Neuron (in vitro differentiated cells): ENCODE measurements at regions not wholly inside any gene's neighbourhood (a gene's known extent, or its start where the extent isn't known, plus 50 kb on each side); places are given as distances from the start of the nearest gene placed in this dataset.

Experiments used
- H2AFZ ChIP-seq: one replicate; pipeline ENCODE4 v1.6.1; 2013; ENCODE audit warnings: low read depth, mild to moderate bottlenecking, inconsistent platforms, low read length, moderate library complexity
- H3K27me3 ChIP-seq: one replicate; pipeline ENCODE4 v1.6.1; 2013; ENCODE audit warnings: low read length; ENCODE audit not compliant: insufficient read depth
- H3K36me3 ChIP-seq: one replicate; pipeline ENCODE4 v1.6.1; 2013; ENCODE audit warnings: low read length; ENCODE audit not compliant: insufficient read depth
- H3K4me1 ChIP-seq: one replicate; pipeline ENCODE4 v1.6.1; 2013; ENCODE audit warnings: low read length; ENCODE audit not compliant: insufficient read depth
- H3K4me3 ChIP-seq: 2 replicates; pipeline ENCODE4 v1.5.1; 2013; ENCODE audit warnings: mild to moderate bottlenecking, low read length, moderate library complexity
- H3K9me3 ChIP-seq: one replicate; pipeline ENCODE4 v1.6.1; 2013; ENCODE audit warnings: low read length

GRCh38 chr13:61192826-61193225, 222.8 kb downstream of the PCDH20 start:
- H3K4me1 ChIP-seq: no peaks in the 10 kb centered on the region
- no peak overlapping the region for H2AFZ ChIP-seq
- no peak overlapping the region for H3K4me3 ChIP-seq
- H3K36me3 ChIP-seq: no peaks in the 10 kb centered on the region
- no peaks in the 10 kb centered on the region for H3K9me3 ChIP-seq
- no peaks in the 10 kb centered on the region for H3K27me3 ChIP-seq

GRCh38 chr13:61188057-61188456, 227.6 kb downstream of the PCDH20 start:
- Histone ChIP-seq H3K27me3 (no peaks in the 10 kb centered on the region), H3K4me3 (no peak overlapping the region), H3K36me3 (no peaks in the 10 kb centered on the region), H3K9me3 (no peaks in the 10 kb centered on the region), H3K4me1 (no peaks in the 10 kb centered on the region), H2AFZ (no peak overlapping the region)

- H3K36me3 ChIP-seq: no peaks in the 10 kb centered on the region
- no peaks in the 10 kb centered on the region for H3K9me3 ChIP-seq
- H3K27me3 ChIP-seq: no peaks in the 10 kb centered on the region
- no peak overlapping the region for H3K4me3 ChIP-seq
- H2AFZ ChIP-seq: no peak overlapping the region
- H3K4me1 ChIP-seq: no peaks in the 10 kb centered on the region
These were observed 228.2 kb downstream of the PCDH20 start for GRCh38 chr13:61187471-61187870.

DNA sequence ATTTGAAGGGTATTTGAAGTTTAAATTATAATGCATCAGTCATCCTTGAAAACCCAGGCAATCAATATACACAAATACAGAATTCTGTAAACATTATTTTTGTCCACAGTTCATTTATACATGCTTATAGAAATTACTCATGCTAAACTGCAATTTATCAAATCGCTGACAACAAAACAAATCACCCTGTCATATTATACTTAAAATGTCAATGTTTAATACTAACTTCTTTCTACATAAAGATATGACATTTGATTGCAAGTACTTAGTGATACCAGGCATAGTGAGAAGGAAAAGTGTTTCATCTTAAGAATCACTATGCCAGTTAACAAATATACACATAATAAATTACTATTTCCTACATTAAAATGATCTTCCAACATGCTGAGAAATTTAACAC, 232.0 kb downstream of the PCDH20 start:
- Histone ChIP-seq H3K36me3 (no peaks in the 10 kb centered on the region), H3K4me1 (no peaks in the 10 kb centered on the region), H3K27me3 (no peaks in the 10 kb centered on the region), H3K4me3 (no peak overlapping the region), H2AFZ (no peak overlapping the region), H3K9me3 (no peaks in the 10 kb centered on the region)

- H2AFZ ChIP-seq: peak overlapping the region; percentile 36
- no peaks in the 10 kb centered on the region for H3K36me3 ChIP-seq
- H3K9me3 ChIP-seq: no peaks in the 10 kb centered on the region
- no peak overlapping the region for H3K4me3 ChIP-seq
- no peaks in the 10 kb centered on the region for H3K27me3 ChIP-seq
- H3K4me1 ChIP-seq: no peaks in the 10 kb centered on the region
These were observed 235.4 kb downstream of the PCDH20 start for GRCh38 chr13:61180234-61180633.

GRCh38 chr13:61179741-61180140, 235.9 kb downstream of the PCDH20 start:
- Histone ChIP-seq H3K4me1 (no peaks in the 10 kb centered on the region), H3K4me3 (no peak overlapping the region), H3K36me3 (no peaks in the 10 kb centered on the region), H2AFZ (no peak overlapping the region), H3K9me3 (no peaks in the 10 kb centered on the region), H3K27me3 (no peaks in the 10 kb centered on the region)

DNA sequence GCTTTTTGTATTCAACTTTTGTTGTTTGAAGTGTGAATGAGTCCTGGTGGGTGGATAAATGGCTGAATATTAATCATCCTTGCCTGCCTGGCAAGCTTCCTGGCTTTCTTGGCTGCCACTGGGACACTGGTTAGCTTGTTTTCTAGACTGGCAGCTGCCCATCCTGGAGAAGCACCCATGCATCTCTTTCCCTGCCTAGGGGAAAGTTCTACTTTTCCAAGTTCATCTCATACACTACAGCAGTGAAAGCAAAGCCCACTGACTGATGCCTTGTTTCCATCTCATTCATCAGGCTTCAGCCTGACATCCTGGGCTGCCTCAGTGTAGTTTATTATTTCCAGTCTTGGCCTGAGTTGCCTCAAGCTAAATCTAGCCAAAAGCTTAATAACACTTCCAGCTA, 244.8 kb downstream of the PCDH20 start:
- Histone ChIP-seq H3K27me3 (no peaks in the 10 kb centered on the region), H3K4me1 (no peaks in the 10 kb centered on the region), H3K4me3 (no peak overlapping the region), H3K36me3 (no peaks in the 10 kb centered on the region), H3K9me3 (no peaks in the 10 kb centered on the region), H2AFZ (no peak overlapping the region)

GRCh38 chr13:61162636-61163035, 253.0 kb downstream of the PCDH20 start:
- no peaks in the 10 kb centered on the region for H3K36me3 ChIP-seq
- H3K4me3 ChIP-seq: no peak overlapping the region
- no peaks in the 10 kb centered on the region for H3K9me3 ChIP-seq
- H2AFZ ChIP-seq: no peak overlapping the region
- H3K4me1 ChIP-seq: no peaks in the 10 kb centered on the region
- H3K27me3 ChIP-seq: no peaks in the 10 kb centered on the region

- Histone ChIP-seq H3K36me3 (no peaks in the 10 kb centered on the region), H3K27me3 (no peaks in the 10 kb centered on the region), H3K4me1 (no peaks in the 10 kb centered on the region), H2AFZ (no peak overlapping the region), H3K9me3 (no peaks in the 10 kb centered on the region), H3K4me3 (no peak overlapping the region)
These were observed 253.5 kb downstream of the PCDH20 start for GRCh38 chr13:61162106-61162505.

GRCh38 chr13:61156753-61157152, 258.9 kb downstream of the PCDH20 start:
- Histone ChIP-seq H3K36me3 (no peaks in the 10 kb centered on the region), H3K9me3 (no peaks in the 10 kb centered on the region), H3K27me3 (no peaks in the 10 kb centered on the region), H3K4me3 (no peak overlapping the region), H2AFZ (no peak overlapping the region), H3K4me1 (no peaks in the 10 kb centered on the region)

DNA sequence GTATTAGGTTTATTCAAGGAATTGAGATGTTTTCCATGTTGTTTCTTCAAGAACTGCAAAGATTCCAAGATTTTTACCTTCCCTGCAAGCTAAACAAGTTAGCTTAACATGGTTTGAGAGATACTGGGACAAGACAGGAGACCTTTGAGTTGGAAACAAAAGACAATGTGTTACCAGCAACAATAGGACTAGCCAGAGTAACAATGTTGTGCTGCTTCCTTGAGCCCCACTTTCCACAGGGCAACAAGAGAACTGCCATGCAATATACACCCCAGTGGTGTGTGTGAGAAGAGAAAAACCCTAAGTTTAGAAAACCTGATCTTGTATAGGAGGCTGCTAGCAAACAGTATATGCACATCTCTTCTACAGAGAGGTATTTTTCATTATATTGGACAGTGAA, 264.6 kb downstream of the PCDH20 start:
- H2AFZ ChIP-seq: no peak overlapping the region
- H3K36me3 ChIP-seq: no peaks in the 10 kb centered on the region
- H3K4me3 ChIP-seq: no peak overlapping the region
- no peaks in the 10 kb centered on the region for H3K27me3 ChIP-seq
- peaks cover 5% of the 10 kb centered on the region for H3K4me1 ChIP-seq
- no peaks in the 10 kb centered on the region for H3K9me3 ChIP-seq

DNA sequence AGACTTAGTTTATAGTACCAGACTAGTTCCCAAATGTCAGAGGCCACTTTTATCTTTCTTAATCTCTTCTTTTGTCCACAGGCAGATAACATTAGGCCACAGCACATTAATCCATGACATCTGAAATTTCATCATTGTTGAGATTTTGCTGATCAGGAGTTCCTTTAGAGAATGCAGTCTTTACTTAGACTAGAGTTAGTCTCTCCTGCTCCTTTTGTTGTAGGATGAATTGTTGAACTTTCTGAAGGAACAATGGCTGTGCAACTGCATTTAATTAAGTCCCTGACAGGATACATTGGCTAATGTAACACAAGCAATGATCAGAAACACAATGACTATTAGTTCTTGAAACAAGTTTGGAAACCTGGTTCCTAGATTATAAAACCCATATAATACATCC, 266.3 kb downstream of the PCDH20 start:
- no peak overlapping the region for H3K4me3 ChIP-seq
- no peak overlapping the region for H2AFZ ChIP-seq
- H3K9me3 ChIP-seq: peaks cover 3% of the 10 kb centered on the region
- H3K36me3 ChIP-seq: no peaks in the 10 kb centered on the region
- H3K4me1 ChIP-seq: peaks cover 5% of the 10 kb centered on the region
- no peaks in the 10 kb centered on the region for H3K27me3 ChIP-seq

- Histone ChIP-seq H3K4me3 (no peak overlapping the region), H3K36me3 (no peaks in the 10 kb centered on the region), H3K4me1 (peaks cover 5% of the 10 kb centered on the region), H3K9me3 (peaks cover 3% of the 10 kb centered on the region), H2AFZ (no peak overlapping the region), H3K27me3 (no peaks in the 10 kb centered on the region)
These were observed 266.8 kb downstream of the PCDH20 start for GRCh38 chr13:61148691-61149315.

- H2AFZ ChIP-seq: no peak overlapping the region
- H3K27me3 ChIP-seq: no peaks in the 10 kb centered on the region
- peaks cover 5% of the 10 kb centered on the region for H3K4me1 ChIP-seq
- H3K36me3 ChIP-seq: no peaks in the 10 kb centered on the region
- no peak overlapping the region for H3K4me3 ChIP-seq
- peaks cover 3% of the 10 kb centered on the region for H3K9me3 ChIP-seq
These were observed 267.4 kb downstream of the PCDH20 start for GRCh38 chr13:61148211-61148610.
